ENCODE measurements at regions not wholly inside any gene's neighbourhood (a gene's known extent, or its start where the extent isn't known, plus 50 kb on each side); places are given as distances from the start of the nearest gene placed in this dataset.

DNA sequence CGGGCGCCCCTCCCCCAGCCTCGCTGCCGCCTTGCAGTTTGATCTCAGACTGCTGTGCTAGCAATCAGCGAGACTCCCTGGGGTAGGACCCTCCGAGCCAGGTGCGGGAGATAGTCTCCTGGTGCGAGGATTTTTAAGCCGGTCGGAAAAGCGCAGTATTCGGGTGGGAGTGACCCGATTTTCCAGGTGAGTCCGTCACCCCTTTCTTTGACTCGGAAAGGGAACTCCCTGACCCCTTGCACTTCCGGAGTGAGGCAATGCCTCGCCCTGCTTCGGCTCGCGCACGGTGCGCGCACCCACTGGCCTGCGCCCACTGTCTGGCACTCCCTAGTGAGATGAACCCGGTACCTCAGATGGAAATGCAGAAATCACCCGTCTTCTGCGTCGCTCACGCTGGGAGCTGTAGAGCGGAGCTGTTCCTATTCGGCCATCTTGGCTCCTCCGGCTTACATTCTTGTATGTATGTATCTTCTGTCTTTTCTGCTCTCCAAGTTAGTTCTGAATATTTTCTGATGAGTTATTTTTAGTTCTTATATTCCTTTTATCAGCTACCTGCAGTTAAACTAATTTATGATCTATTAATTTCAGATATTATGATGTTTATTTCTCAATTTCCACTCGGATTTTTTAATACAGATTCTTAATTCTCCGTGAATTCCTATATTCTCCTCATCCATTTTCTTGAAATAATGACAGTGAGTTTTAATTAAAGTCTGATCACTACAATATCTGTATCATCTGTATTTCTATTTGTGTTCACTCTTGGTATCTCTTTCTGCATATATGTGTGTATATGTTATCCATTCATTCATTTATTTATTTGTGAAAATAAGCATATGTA is 370.2 kb upstream of the GRM7 start (continued):
- TF ChIP-seq POLR2B (IDR thresholded peaks at IDR 0.05; ENCODE audit: low read depth, partially characterized antibody) (peak; percentile 56), HNRNPLL (IDR thresholded peaks at IDR 0.05; ENCODE audit: low read depth, low read length, poor library complexity, severe bottlenecking) (peak; percentile 74), DMBX1 (CRISPR knock-in tag; IDR thresholded peaks at IDR 0.05; ENCODE audit: borderline replicate concordance) (peak; percentile 76), MAZ (CRISPR knock-in tag; conservative IDR thresholded peaks at IDR 0.05 in 1 of 2, IDR thresholded peaks at IDR 0.05 in 1 of 2) (peak; percentile 56 to 71; a peak in 3 of 4 replicates), PHF20 (IDR thresholded peaks at IDR 0.05; ENCODE audit: partially characterized antibody) (peak; percentile 76), ETV5 (CRISPR knock-in tag; IDR thresholded peaks at IDR 0.05; ENCODE audit: low read depth) (peak; percentile 48; the same call in 1 of the 2 replicates), ESRRA (IDR thresholded peaks at IDR 0.05; ENCODE audit: borderline replicate concordance, low read depth) (peak; percentile 32; the same call in 1 of the 2 replicates), GABPA (tag; conservative IDR thresholded peaks at IDR 0.05; ENCODE audit: low read depth) (peak; percentile 91), DACH1 (IDR thresholded peaks at IDR 0.05; ENCODE audit: partially characterized antibody) (peak; percentile 46)
- TF ChIP-seq, protein P1, sequence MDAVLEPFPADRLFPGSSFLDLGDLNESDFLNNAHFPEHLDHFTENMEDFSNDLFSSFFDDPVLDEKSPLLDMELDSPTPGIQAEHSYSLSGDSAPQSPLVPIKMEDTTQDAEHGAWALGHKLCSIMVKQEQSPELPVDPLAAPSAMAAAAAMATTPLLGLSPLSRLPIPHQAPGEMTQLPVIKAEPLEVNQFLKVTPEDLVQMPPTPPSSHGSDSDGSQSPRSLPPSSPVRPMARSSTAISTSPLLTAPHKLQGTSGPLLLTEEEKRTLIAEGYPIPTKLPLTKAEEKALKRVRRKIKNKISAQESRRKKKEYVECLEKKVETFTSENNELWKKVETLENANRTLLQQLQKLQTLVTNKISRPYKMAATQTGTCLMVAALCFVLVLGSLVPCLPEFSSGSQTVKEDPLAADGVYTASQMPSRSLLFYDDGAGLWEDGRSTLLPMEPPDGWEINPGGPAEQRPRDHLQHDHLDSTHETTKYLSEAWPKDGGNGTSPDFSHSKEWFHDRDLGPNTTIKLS (IDR thresholded peaks at IDR 0.05; ENCODE audit: borderline replicate concordance, low read depth), result peak; percentile 73; the same call in 1 of the 2 replicates
- TF ChIP-seq, protein P2, sequence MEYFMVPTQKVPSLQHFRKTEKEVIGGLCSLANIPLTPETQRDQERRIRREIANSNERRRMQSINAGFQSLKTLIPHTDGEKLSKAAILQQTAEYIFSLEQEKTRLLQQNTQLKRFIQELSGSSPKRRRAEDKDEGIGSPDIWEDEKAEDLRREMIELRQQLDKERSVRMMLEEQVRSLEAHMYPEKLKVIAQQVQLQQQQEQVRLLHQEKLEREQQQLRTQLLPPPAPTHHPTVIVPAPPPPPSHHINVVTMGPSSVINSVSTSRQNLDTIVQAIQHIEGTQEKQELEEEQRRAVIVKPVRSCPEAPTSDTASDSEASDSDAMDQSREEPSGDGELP (CRISPR knock-in tag; IDR thresholded peaks at IDR 0.05; ENCODE audit: borderline replicate concordance), result peak; percentile 23; the same call in 1 of the 2 replicates
- TF ChIP-seq, protein P3, sequence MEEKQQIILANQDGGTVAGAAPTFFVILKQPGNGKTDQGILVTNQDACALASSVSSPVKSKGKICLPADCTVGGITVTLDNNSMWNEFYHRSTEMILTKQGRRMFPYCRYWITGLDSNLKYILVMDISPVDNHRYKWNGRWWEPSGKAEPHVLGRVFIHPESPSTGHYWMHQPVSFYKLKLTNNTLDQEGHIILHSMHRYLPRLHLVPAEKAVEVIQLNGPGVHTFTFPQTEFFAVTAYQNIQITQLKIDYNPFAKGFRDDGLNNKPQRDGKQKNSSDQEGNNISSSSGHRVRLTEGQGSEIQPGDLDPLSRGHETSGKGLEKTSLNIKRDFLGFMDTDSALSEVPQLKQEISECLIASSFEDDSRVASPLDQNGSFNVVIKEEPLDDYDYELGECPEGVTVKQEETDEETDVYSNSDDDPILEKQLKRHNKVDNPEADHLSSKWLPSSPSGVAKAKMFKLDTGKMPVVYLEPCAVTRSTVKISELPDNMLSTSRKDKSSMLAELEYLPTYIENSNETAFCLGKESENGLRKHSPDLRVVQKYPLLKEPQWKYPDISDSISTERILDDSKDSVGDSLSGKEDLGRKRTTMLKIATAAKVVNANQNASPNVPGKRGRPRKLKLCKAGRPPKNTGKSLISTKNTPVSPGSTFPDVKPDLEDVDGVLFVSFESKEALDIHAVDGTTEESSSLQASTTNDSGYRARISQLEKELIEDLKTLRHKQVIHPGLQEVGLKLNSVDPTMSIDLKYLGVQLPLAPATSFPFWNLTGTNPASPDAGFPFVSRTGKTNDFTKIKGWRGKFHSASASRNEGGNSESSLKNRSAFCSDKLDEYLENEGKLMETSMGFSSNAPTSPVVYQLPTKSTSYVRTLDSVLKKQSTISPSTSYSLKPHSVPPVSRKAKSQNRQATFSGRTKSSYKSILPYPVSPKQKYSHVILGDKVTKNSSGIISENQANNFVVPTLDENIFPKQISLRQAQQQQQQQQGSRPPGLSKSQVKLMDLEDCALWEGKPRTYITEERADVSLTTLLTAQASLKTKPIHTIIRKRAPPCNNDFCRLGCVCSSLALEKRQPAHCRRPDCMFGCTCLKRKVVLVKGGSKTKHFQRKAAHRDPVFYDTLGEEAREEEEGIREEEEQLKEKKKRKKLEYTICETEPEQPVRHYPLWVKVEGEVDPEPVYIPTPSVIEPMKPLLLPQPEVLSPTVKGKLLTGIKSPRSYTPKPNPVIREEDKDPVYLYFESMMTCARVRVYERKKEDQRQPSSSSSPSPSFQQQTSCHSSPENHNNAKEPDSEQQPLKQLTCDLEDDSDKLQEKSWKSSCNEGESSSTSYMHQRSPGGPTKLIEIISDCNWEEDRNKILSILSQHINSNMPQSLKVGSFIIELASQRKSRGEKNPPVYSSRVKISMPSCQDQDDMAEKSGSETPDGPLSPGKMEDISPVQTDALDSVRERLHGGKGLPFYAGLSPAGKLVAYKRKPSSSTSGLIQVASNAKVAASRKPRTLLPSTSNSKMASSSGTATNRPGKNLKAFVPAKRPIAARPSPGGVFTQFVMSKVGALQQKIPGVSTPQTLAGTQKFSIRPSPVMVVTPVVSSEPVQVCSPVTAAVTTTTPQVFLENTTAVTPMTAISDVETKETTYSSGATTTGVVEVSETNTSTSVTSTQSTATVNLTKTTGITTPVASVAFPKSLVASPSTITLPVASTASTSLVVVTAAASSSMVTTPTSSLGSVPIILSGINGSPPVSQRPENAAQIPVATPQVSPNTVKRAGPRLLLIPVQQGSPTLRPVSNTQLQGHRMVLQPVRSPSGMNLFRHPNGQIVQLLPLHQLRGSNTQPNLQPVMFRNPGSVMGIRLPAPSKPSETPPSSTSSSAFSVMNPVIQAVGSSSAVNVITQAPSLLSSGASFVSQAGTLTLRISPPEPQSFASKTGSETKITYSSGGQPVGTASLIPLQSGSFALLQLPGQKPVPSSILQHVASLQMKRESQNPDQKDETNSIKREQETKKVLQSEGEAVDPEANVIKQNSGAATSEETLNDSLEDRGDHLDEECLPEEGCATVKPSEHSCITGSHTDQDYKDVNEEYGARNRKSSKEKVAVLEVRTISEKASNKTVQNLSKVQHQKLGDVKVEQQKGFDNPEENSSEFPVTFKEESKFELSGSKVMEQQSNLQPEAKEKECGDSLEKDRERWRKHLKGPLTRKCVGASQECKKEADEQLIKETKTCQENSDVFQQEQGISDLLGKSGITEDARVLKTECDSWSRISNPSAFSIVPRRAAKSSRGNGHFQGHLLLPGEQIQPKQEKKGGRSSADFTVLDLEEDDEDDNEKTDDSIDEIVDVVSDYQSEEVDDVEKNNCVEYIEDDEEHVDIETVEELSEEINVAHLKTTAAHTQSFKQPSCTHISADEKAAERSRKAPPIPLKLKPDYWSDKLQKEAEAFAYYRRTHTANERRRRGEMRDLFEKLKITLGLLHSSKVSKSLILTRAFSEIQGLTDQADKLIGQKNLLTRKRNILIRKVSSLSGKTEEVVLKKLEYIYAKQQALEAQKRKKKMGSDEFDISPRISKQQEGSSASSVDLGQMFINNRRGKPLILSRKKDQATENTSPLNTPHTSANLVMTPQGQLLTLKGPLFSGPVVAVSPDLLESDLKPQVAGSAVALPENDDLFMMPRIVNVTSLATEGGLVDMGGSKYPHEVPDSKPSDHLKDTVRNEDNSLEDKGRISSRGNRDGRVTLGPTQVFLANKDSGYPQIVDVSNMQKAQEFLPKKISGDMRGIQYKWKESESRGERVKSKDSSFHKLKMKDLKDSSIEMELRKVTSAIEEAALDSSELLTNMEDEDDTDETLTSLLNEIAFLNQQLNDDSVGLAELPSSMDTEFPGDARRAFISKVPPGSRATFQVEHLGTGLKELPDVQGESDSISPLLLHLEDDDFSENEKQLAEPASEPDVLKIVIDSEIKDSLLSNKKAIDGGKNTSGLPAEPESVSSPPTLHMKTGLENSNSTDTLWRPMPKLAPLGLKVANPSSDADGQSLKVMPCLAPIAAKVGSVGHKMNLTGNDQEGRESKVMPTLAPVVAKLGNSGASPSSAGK (IDR thresholded peaks at IDR 0.05), result peak; percentile 88
